Adrenal gland (tissue), 5 donors: ENCODE measurements at regions not wholly inside any gene's neighbourhood (a gene's known extent, or its start where the extent isn't known, plus 50 kb on each side); places are given as distances from the start of the nearest gene placed in this dataset.

Experiments
- POLR2A ChIP-seq, 2 donors: fragments of 450-650 bp; IDR thresholded peaks; one replicate each; pipeline ENCODE4 v1.6.1; 2017; ENCODE audit warnings: antibody characterized with exemption in 2 of 2, mild to moderate bottlenecking in 2 of 2, moderate library complexity in 1 of 2
- TF ChIP-seq, protein P1 (sequence below), 6 experiments: fragments of 450-650 bp in 4 of 6; fragments of 200-600 bp in 2 of 6; sonication (generic) in 1 of 6; IDR thresholded peaks; 1 replicate in 5 of 6; 2 replicates in 1 of 6; pipeline versions ENCODE4 v1.5.1 to v1.8.0; 2016 to 2021; ENCODE audit warnings: antibody characterized with exemption in 6 of 6, mild to moderate bottlenecking in 2 of 6, moderate library complexity in 1 of 6
- donor health status: DM: no; HTN: no; CAD: no.

DNA sequence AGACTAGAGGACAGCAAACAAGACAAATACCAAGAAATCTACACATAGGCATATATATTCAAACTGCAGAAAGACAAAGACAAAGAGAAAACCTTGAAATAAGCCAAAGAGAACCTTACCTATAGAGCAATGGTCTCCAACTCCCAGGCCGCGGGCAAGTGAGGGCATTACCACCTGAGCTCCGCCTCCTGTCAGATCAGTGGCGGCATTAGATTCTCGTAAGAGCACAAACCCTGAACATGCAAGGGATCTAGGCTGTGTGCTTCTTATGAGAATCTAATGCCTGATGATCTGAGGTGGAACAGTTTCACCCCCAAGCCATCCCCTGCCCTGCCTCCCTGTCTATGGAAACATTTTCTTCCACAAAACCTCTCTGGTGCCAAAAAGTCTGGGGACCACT is 101.0 kb upstream of the MRPS30 start:
- TF ChIP-seq, protein P1, sequence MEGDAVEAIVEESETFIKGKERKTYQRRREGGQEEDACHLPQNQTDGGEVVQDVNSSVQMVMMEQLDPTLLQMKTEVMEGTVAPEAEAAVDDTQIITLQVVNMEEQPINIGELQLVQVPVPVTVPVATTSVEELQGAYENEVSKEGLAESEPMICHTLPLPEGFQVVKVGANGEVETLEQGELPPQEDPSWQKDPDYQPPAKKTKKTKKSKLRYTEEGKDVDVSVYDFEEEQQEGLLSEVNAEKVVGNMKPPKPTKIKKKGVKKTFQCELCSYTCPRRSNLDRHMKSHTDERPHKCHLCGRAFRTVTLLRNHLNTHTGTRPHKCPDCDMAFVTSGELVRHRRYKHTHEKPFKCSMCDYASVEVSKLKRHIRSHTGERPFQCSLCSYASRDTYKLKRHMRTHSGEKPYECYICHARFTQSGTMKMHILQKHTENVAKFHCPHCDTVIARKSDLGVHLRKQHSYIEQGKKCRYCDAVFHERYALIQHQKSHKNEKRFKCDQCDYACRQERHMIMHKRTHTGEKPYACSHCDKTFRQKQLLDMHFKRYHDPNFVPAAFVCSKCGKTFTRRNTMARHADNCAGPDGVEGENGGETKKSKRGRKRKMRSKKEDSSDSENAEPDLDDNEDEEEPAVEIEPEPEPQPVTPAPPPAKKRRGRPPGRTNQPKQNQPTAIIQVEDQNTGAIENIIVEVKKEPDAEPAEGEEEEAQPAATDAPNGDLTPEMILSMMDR (IDR thresholded peaks at IDR 0.05), result no peak
- no peak for TF ChIP-seq POLR2A (IDR thresholded peaks at IDR 0.05)
